NT2/D1 (cell line): ENCODE measurements at regions not wholly inside any gene's neighbourhood (a gene's known extent, or its start where the extent isn't known, plus 50 kb on each side); places are given as distances from the start of the nearest gene placed in this dataset.

Experiments
- DNase-seq: peaks from one replicate; pipeline ENCODE4 v3.0.0-alpha.2; 2011; ENCODE audit warnings: low read depth, low spot score
- H3K27me3 ChIP-seq: 2 replicates; pipeline ENCODE4 v1.6.0; 2011; ENCODE audit warnings: mild to moderate bottlenecking; ENCODE audit not compliant: insufficient read length, insufficient read depth
- H3K36me3 ChIP-seq: 2 replicates; pipeline ENCODE4 v1.6.1; 2011; ENCODE audit warnings: mild to moderate bottlenecking, low read length, mixed read lengths; ENCODE audit not compliant: insufficient read depth, insufficient read length
- H3K4me1 ChIP-seq: 2 replicates; pipeline ENCODE4 v1.5.1; 2011; ENCODE audit not compliant: insufficient read depth, insufficient read length
- H3K4me3 ChIP-seq: 2 replicates; pipeline ENCODE4 v1.5.1; 2011; ENCODE audit warnings: low read depth; ENCODE audit not compliant: insufficient read length
- H3K9ac ChIP-seq: 2 replicates; pipeline ENCODE4 v1.6.0; 2011; ENCODE audit warnings: low read depth; ENCODE audit not compliant: insufficient read length
- H3K9me3 ChIP-seq: 2 replicates; pipeline ENCODE4 v1.5.1; 2011; ENCODE audit warnings: mild to moderate bottlenecking, low read length; ENCODE audit not compliant: insufficient read depth
- SUZ12 ChIP-seq: IDR thresholded peaks from 2 replicates; pipeline ENCODE4 v1.6.1; 2011; ENCODE audit not compliant: insufficient read length, insufficient read depth; ENCODE audit errors: extremely low read depth
- YY1 ChIP-seq: IDR thresholded peaks from 2 replicates; pipeline ENCODE4 v1.6.1; 2011; ENCODE audit not compliant: insufficient read length, insufficient read depth
- ZNF274 ChIP-seq: IDR thresholded peaks from 2 replicates; pipeline ENCODE4 v1.6.1; 2011; ENCODE audit warnings: mild to moderate bottlenecking, low read depth, low read length

- TF ChIP-seq YY1, result no peak
- no peak for TF ChIP-seq SUZ12
- TF ChIP-seq ZNF274, result no peak
- H3K27me3 ChIP-seq, result no peaks in the 10 kb centered on the region
- no peaks in the 10 kb centered on the region for H3K4me1 ChIP-seq
- H3K9me3 ChIP-seq, result peaks cover 10% of the 10 kb centered on the region
- H3K9ac ChIP-seq, result no peak overlapping the region
- no peak for DNase-seq
- no peak overlapping the region for H3K4me3 ChIP-seq
- H3K36me3 ChIP-seq, result no peaks in the 10 kb centered on the region
Observed at GRCh38 chr20:24190905-24191304, 202.3 kb upstream of the GGTLC1 start.

GRCh38 chr20:24185791-24186190 lies 197.2 kb upstream of the GGTLC1 start:
- no peak overlapping the region for H3K4me3 ChIP-seq
- DNase-seq, result no peak

GRCh38 chr20:24181151-24181550 lies 192.6 kb upstream of the GGTLC1 start:
- H3K27me3 ChIP-seq, result no peaks in the 10 kb centered on the region
- DNase-seq, result no peak
- no peaks in the 10 kb centered on the region for H3K4me1 ChIP-seq
- no peak overlapping the region for H3K9ac ChIP-seq
- no peaks in the 10 kb centered on the region for H3K36me3 ChIP-seq
- no peaks in the 10 kb centered on the region for H3K9me3 ChIP-seq
- TF ChIP-seq SUZ12 (no peak), YY1 (no peak)
- no peak overlapping the region for H3K4me3 ChIP-seq

More at GRCh38 chr20:24185791-24186190, 197.2 kb upstream of the GGTLC1 start:
- Histone ChIP-seq H3K4me1 (no peaks in the 10 kb centered on the region), H3K9ac (no peak overlapping the region), H3K9me3 (peaks cover 10% of the 10 kb centered on the region), H3K36me3 (no peaks in the 10 kb centered on the region), H3K27me3 (no peaks in the 10 kb centered on the region)
- no peak for TF ChIP-seq ZNF274
- TF ChIP-seq YY1, result no peak
- no peak for TF ChIP-seq SUZ12

- no peak overlapping the region for H3K4me3 ChIP-seq
- TF ChIP-seq ZNF274, result no peak
- TF ChIP-seq SUZ12, result no peak
- no peak for TF ChIP-seq YY1
- H3K4me1 ChIP-seq, result no peaks in the 10 kb centered on the region
- DNase-seq, result no peak
- no peaks in the 10 kb centered on the region for H3K27me3 ChIP-seq
- no peak overlapping the region for H3K9ac ChIP-seq
- H3K36me3 ChIP-seq, result no peaks in the 10 kb centered on the region
- peaks cover 15% of the 10 kb centered on the region; the same call in 1 of the 2 replicates for H3K9me3 ChIP-seq
Observed at GRCh38 chr20:24169256-24169655, 180.7 kb upstream of the GGTLC1 start.

- no peak overlapping the region for H3K4me3 ChIP-seq
Observed at GRCh38 chr20:24166412-24166811, 177.8 kb upstream of the GGTLC1 start.

GRCh38 chr20:24166123-24166381 lies 177.5 kb upstream of the GGTLC1 start:
- H3K4me3 ChIP-seq, result no peak overlapping the region
- H3K36me3 ChIP-seq, result no peaks in the 10 kb centered on the region
- H3K9me3 ChIP-seq, result no peaks in the 10 kb centered on the region
- H3K27me3 ChIP-seq, result no peaks in the 10 kb centered on the region
- no peak for DNase-seq
- TF ChIP-seq SUZ12 (no peak), YY1 (no peak), ZNF274 (no peak)
- no peaks in the 10 kb centered on the region for H3K4me1 ChIP-seq
- no peak overlapping the region for H3K9ac ChIP-seq

More at GRCh38 chr20:24166412-24166811, 177.8 kb upstream of the GGTLC1 start:
- no peaks in the 10 kb centered on the region for H3K9me3 ChIP-seq
- no peak for DNase-seq
- no peaks in the 10 kb centered on the region for H3K36me3 ChIP-seq
- H3K4me1 ChIP-seq, result no peaks in the 10 kb centered on the region
- no peak for TF ChIP-seq YY1
- TF ChIP-seq SUZ12, result no peak
- TF ChIP-seq ZNF274, result no peak
- H3K27me3 ChIP-seq, result no peaks in the 10 kb centered on the region
- no peak overlapping the region for H3K9ac ChIP-seq

- Histone ChIP-seq H3K9ac (no peak overlapping the region), H3K36me3 (no peaks in the 10 kb centered on the region), H3K4me1 (no peaks in the 10 kb centered on the region), H3K27me3 (no peaks in the 10 kb centered on the region), H3K9me3 (no peaks in the 10 kb centered on the region), H3K4me3 (no peak overlapping the region)
- TF ChIP-seq ZNF274 (no peak), YY1 (no peak), SUZ12 (no peak)
- no peak for DNase-seq
Observed at GRCh38 chr20:24165301-24166122, 176.9 kb upstream of the GGTLC1 start.
